IMR-90 (cell line): ENCODE measurements at regions not wholly inside any gene's neighbourhood (a gene's known extent, or its start where the extent isn't known, plus 50 kb on each side); places are given as distances from the start of the nearest gene placed in this dataset.

ENCODE experiments used
- ATAC-seq: fragments of 200-7000 bp; cut with Tn5 transposase; 2 replicates; pipeline ENCODE4 v1.9.1; 2020; ENCODE audit warnings: low read depth, mild to moderate bottlenecking, moderate library complexity
- BruUV-seq: library from RNA; stranded (reverse); fragments of 400-500 nt; replicated peaks from 2 replicates; lab custom pipeline; 2021; lab: Mats Ljungman, UMichigan
- CTCF ChIA-PET: fragments of 300-600 bp; formaldehyde crosslinking; extraction: SDS; loops from one replicate; lab custom pipeline; 2021; ENCODE audit warnings: antibody characterized with exemption; lab: Yijun Ruan, JAX
- POLR2A ChIA-PET: fragments of 300-600 bp; sonication (Branson Sonifier 250); formaldehyde crosslinking; loops from one replicate; lab custom pipeline; 2022; ENCODE audit warnings: antibody characterized with exemption; ENCODE audit not compliant: unreplicated experiment; lab: Charles Lee
- DNase-seq: peaks from one replicate; pipeline ENCODE4 v3.0.0; 2013
- H2AFZ ChIP-seq: replicated peaks from 2 replicates; pipeline ENCODE3; 2013; ENCODE audit warnings: low read length, mild to moderate bottlenecking; ENCODE audit not compliant: poor library complexity
- H2AK5ac ChIP-seq: 2 replicates; pipeline ENCODE4 v1.6.1; 2013; ENCODE audit warnings: low read depth, low read length, inconsistent platforms
- H2AK9ac ChIP-seq: replicated peaks from 2 replicates; pipeline ENCODE3; 2013; ENCODE audit warnings: mild to moderate bottlenecking, low read depth, low read length, moderate library complexity; ENCODE audit not compliant: poor library complexity
- H2BK120ac ChIP-seq: 2 replicates; pipeline ENCODE4 v1.6.1; 2013; ENCODE audit warnings: low read depth, low read length, inconsistent platforms
- H2BK15ac ChIP-seq: 3 replicates; pipeline ENCODE4 v1.6.1; 2013; ENCODE audit warnings: low read depth, low read length, inconsistent platforms
- H2BK20ac ChIP-seq: 2 replicates; pipeline ENCODE4 v1.6.1; 2013; ENCODE audit warnings: low read depth, mild to moderate bottlenecking, inconsistent platforms, low read length, moderate library complexity
- H2BK5ac ChIP-seq: 2 replicates; pipeline ENCODE4 v1.6.1; 2013; ENCODE audit warnings: mild to moderate bottlenecking, low read depth, low read length, inconsistent platforms; ENCODE audit not compliant: poor library complexity, severe bottlenecking
- H3K14ac ChIP-seq: replicated peaks from 2 replicates; pipeline ENCODE4 v1.6.1; 2013; ENCODE audit warnings: low read depth, low read length, inconsistent platforms
- H3K18ac ChIP-seq: 2 replicates; pipeline ENCODE4 v1.6.1; 2013; ENCODE audit warnings: low read depth, low read length, control low read depth
- H3K23ac ChIP-seq: 2 replicates; pipeline ENCODE4 v1.6.1; 2013; ENCODE audit warnings: low read depth, low read length, inconsistent platforms
- H3K27ac ChIP-seq: 2 replicates; pipeline ENCODE4 v1.5.1; 2013; ENCODE audit warnings: mild to moderate bottlenecking, control low read depth, low read length; ENCODE audit not compliant: insufficient read depth
- H3K27me3 ChIP-seq: 2 replicates; pipeline ENCODE4 v1.6.1; 2013; ENCODE audit warnings: low read length; ENCODE audit not compliant: control insufficient read depth, insufficient read depth
- H3K36me3 ChIP-seq: 2 replicates; pipeline ENCODE4 v1.6.1; 2013; ENCODE audit warnings: low read length, mixed read lengths; ENCODE audit not compliant: control insufficient read depth, insufficient read depth
- H3K4ac ChIP-seq: 2 replicates; pipeline ENCODE4 v1.6.1; 2013; ENCODE audit warnings: low read depth, low read length, inconsistent platforms
- H3K4me1 ChIP-seq: 2 replicates; pipeline ENCODE4 v1.6.1; 2013; ENCODE audit warnings: low read length, mixed read lengths; ENCODE audit not compliant: control insufficient read depth, insufficient read depth
- H3K4me2 ChIP-seq: 2 replicates; pipeline ENCODE4 v1.6.1; 2013; ENCODE audit warnings: low read depth, mild to moderate bottlenecking, control low read depth, low read length, moderate library complexity
- H3K4me3 ChIP-seq: 2 replicates; pipeline ENCODE4 v1.5.1; 2013; ENCODE audit warnings: low read depth, mild to moderate bottlenecking, control low read depth, low read length, moderate library complexity; ENCODE audit not compliant: insufficient read depth
- H3K56ac ChIP-seq: 2 replicates; pipeline ENCODE4 v1.6.1; 2013; ENCODE audit warnings: low read length, inconsistent platforms; ENCODE audit not compliant: insufficient read depth; ENCODE audit errors: extremely low read depth
- H3K79me1 ChIP-seq, 2 experiments: 2 replicates each; pipeline ENCODE4 v1.6.1; 2013; ENCODE audit warnings: low read length in 2 of 2, inconsistent platforms in 1 of 2, low read depth in 1 of 2
- H3K9ac ChIP-seq: 2 replicates; pipeline ENCODE4 v1.6.1; 2013; ENCODE audit warnings: low read depth, low read length, control low read depth
- H3K9me1 ChIP-seq: 2 replicates; pipeline ENCODE4 v1.6.1; 2013; ENCODE audit warnings: low read length, inconsistent platforms; ENCODE audit not compliant: insufficient read depth
- H3K9me3 ChIP-seq: 2 replicates; pipeline ENCODE4 v1.6.1; 2013; ENCODE audit warnings: low read length; ENCODE audit not compliant: control insufficient read depth, insufficient read depth
- H4K20me1 ChIP-seq: 2 replicates; pipeline ENCODE4 v1.6.1; 2013; ENCODE audit warnings: low read length, inconsistent platforms; ENCODE audit not compliant: insufficient read depth
- H4K5ac ChIP-seq: 2 replicates; pipeline ENCODE4 v1.6.1; 2013; ENCODE audit warnings: mild to moderate bottlenecking, low read depth, low read length, control low read depth
- H4K8ac ChIP-seq, 2 experiments: 2 replicates each; pipeline ENCODE4 v1.6.1; 2013; ENCODE audit warnings: low read depth in 2 of 2, low read length in 2 of 2, control low read depth in 1 of 2, inconsistent platforms in 1 of 2
- H4K91ac ChIP-seq: 2 replicates; pipeline ENCODE4 v1.6.1; 2013; ENCODE audit warnings: low read depth, low read length, inconsistent platforms; ENCODE audit not compliant: insufficient read depth
- BHLHE40 ChIP-seq: fragments of 150-350 bp; IDR thresholded peaks from 2 replicates; pipeline ENCODE4 v1.6.1; 2016; ENCODE audit warnings: mild to moderate bottlenecking, low read depth, low read length
- MAFK ChIP-seq: IDR thresholded peaks from 2 replicates; pipeline ENCODE4 v1.6.1; 2012; ENCODE audit warnings: low read depth, low read length, improper control_type of control experiment
- MAZ ChIP-seq: IDR thresholded peaks from 2 replicates; pipeline ENCODE4 v1.6.1; 2012; ENCODE audit warnings: low read depth, mild to moderate bottlenecking, low read length, improper control_type of control experiment, moderate library complexity, borderline replicate concordance
- MXI1 ChIP-seq: IDR thresholded peaks from 2 replicates; pipeline ENCODE4 v1.6.1; 2012; ENCODE audit warnings: low read depth, mild to moderate bottlenecking, low read length, moderate library complexity, borderline replicate concordance
- RAD21 ChIP-seq: IDR thresholded peaks from 2 replicates; pipeline ENCODE4 v1.6.1; 2012; ENCODE audit warnings: low read length, improper control_type of control experiment
- RCOR1 ChIP-seq: IDR thresholded peaks from 2 replicates; pipeline ENCODE4 v1.6.1; 2012; ENCODE audit warnings: mild to moderate bottlenecking, low read length, improper control_type of control experiment; ENCODE audit not compliant: insufficient replicate concordance
- RFX5 ChIP-seq: IDR thresholded peaks from 2 replicates; pipeline ENCODE4 v1.8.0; 2012; ENCODE audit warnings: low read depth, mild to moderate bottlenecking, low read length, moderate library complexity
- SMC3 ChIP-seq: fragments of 150-350 bp; IDR thresholded peaks from 2 replicates; pipeline ENCODE4 v1.6.1; 2016; ENCODE audit warnings: low read depth, mild to moderate bottlenecking, antibody characterized with exemption, low read length, moderate library complexity
- WGBS, 2 experiments: methylation state at CpG; one replicate each; pipeline versions ENCODE4 v1.1.5 to v1.1.7; 2013; ENCODE audit warnings: missing lambda C conversion rate in 2 of 2; ENCODE audit not compliant: insufficient read length in 1 of 2; ENCODE audit errors: extremely low coverage in 2 of 2; 5-methylcytosine and 5-hydroxymethylcytosine counted together
- dilution Hi-C: fragments of 300-500 bp; cut with HindIII; formaldehyde crosslinking; loops from one replicate; pipeline ENCODE4 v1.14.3; 2018; ENCODE audit warnings: low sequenced_read_pairs; ENCODE audit not compliant: unreplicated experiment
- in situ Hi-C: fragments of 300-500 bp; cut with MboI; formaldehyde crosslinking; loops from 3 replicates; pipeline ENCODE4 v1.14.3; 2019; ENCODE audit warnings: low sequenced_read_pairs, inconsistent platforms, mixed read lengths
- intact Hi-C: fragments of 100-400 bp; cut with micrococcal nuclease; formaldehyde crosslinking; loops from 2 replicates; pipeline ENCODE4 v1.10.0; 2022
- TF ChIP-seq, protein P1 (sequence below): fragments of 150-350 bp; IDR thresholded peaks from 2 replicates; pipeline ENCODE4 v1.6.1; 2017; ENCODE audit warnings: mild to moderate bottlenecking, antibody characterized with exemption, low read length, low read depth

DNA sequence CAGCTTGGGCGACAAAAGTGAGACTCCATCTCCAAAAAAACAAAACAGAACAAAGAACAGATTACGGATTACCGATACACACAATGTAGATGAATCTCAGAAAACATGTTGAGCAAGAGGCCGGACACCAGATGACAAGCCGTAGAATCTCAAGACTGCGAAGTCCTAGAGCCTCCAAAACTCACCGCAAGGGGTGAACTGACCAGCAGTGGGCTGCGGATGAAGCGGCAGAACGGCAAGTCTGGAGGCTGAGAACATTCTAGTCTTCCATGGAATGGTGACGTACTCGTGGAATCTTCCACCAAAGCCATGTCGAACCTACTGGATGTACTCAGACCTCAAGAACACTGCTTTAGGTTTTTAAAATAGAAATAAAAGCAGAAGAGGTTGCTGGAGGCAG is 198.8 kb downstream of the NDUFA10 start:
- no peak overlapping the region for H3K27ac ChIP-seq
- no peak overlapping the region for H2BK5ac ChIP-seq
- no peak overlapping the region for H2BK15ac ChIP-seq
- H4K8ac ChIP-seq, result no peak overlapping the region
- H3K79me1 ChIP-seq, result no peaks in the 10 kb centered on the region
- CTCF ChIA-PET, result no interaction called here
- WGBS, 2 experiments, result no CpG with 5 or more reads among the region's 13 CpGs
- H2AK9ac ChIP-seq, result no peak overlapping the region
- no peak overlapping the region for H3K18ac ChIP-seq
- no peak overlapping the region for H4K91ac ChIP-seq
- H3K9ac ChIP-seq, result no peak overlapping the region
- BruUV-seq, result no TSS peak
- H3K4me1 ChIP-seq, result no peaks in the 10 kb centered on the region
- H3K56ac ChIP-seq, result no peak overlapping the region
- no peaks in the 10 kb centered on the region for H4K20me1 ChIP-seq
- H3K4me2 ChIP-seq, result no peak overlapping the region
- H3K36me3 ChIP-seq, result no peaks in the 10 kb centered on the region
- no peaks in the 10 kb centered on the region for H3K9me1 ChIP-seq
- ATAC-seq (no peak), DNase-seq (no peak)
- intact Hi-C loops, result no loop called here
- dilution Hi-C loops, result no loop called here
- H3K9me3 ChIP-seq, result peaks cover 46% of the 10 kb centered on the region
- no peak overlapping the region for H2AFZ ChIP-seq
- H3K14ac ChIP-seq, result no peak overlapping the region
- no peaks in the 10 kb centered on the region for H3K27me3 ChIP-seq
- no peak overlapping the region for H3K23ac ChIP-seq
- no peak overlapping the region for H3K4ac ChIP-seq
- no peak overlapping the region for H3K4me3 ChIP-seq
- H2AK5ac ChIP-seq, result no peak overlapping the region
- in situ Hi-C loops, result no loop called here
- TF ChIP-seq RCOR1 (no peak), MAFK (no peak), MAZ (no peak), RAD21 (no peak), RFX5 (no peak), MXI1 (no peak), SMC3 (no peak), BHLHE40 (no peak)
- TF ChIP-seq, protein P1, sequence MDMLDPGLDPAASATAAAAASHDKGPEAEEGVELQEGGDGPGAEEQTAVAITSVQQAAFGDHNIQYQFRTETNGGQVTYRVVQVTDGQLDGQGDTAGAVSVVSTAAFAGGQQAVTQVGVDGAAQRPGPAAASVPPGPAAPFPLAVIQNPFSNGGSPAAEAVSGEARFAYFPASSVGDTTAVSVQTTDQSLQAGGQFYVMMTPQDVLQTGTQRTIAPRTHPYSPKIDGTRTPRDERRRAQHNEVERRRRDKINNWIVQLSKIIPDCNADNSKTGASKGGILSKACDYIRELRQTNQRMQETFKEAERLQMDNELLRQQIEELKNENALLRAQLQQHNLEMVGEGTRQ, result no peak
- POLR2A ChIA-PET, result no interaction called here
- no peak overlapping the region for H2BK120ac ChIP-seq
- H4K5ac ChIP-seq, result no peak overlapping the region
- H2BK20ac ChIP-seq, result no peak overlapping the region
